ENCODE measurements at regions not wholly inside any gene's neighbourhood (a gene's known extent, or its start where the extent isn't known, plus 50 kb on each side); places are given as distances from the start of the nearest gene placed in this dataset.
A peak's percentile ranks its signal among the peaks of the same experiment; 100 is the strongest.

DNA sequence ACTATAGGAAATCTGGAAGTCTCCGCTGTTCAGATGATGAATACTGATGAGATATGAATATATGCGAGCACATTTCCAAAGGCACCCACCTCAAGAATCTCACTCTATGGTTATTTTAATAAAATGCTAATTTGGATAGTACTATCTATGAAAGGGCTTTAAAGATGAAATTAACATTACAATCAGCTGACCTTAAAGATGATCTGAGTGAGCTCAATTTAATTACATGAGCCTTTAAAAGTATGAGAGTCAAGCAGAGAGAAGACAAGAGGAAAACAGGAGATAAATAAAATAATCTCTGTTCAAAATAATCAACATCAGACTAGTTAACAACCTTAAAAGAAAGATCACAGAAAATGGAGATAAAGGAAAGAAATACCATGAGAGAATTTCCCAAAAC, 474.1 kb upstream of the TUSC1 start:
- POLR2A ChIA-PET (ENCODE audit: partially characterized antibody), result no interaction called here
- WGBS, 2 experiments (ENCODE audit: extremely low coverage in 1 of 2, insufficient coverage in 1 of 2, insufficient read length in 1 of 2, insufficient replicate concordance in 2 of 2, low coverage in 1 of 2, low lambda C conversion rate in 2 of 2, missing lambda C conversion rate in 1 of 2), result 33% methylated on average over 2 of the region's 2 CpGs; no CpG with 5 or more reads in 1 of the 2 experiments
- CTCF ChIA-PET (ENCODE audit: partially characterized antibody), result no interaction called here
- TF ChIP-seq, protein P1, sequence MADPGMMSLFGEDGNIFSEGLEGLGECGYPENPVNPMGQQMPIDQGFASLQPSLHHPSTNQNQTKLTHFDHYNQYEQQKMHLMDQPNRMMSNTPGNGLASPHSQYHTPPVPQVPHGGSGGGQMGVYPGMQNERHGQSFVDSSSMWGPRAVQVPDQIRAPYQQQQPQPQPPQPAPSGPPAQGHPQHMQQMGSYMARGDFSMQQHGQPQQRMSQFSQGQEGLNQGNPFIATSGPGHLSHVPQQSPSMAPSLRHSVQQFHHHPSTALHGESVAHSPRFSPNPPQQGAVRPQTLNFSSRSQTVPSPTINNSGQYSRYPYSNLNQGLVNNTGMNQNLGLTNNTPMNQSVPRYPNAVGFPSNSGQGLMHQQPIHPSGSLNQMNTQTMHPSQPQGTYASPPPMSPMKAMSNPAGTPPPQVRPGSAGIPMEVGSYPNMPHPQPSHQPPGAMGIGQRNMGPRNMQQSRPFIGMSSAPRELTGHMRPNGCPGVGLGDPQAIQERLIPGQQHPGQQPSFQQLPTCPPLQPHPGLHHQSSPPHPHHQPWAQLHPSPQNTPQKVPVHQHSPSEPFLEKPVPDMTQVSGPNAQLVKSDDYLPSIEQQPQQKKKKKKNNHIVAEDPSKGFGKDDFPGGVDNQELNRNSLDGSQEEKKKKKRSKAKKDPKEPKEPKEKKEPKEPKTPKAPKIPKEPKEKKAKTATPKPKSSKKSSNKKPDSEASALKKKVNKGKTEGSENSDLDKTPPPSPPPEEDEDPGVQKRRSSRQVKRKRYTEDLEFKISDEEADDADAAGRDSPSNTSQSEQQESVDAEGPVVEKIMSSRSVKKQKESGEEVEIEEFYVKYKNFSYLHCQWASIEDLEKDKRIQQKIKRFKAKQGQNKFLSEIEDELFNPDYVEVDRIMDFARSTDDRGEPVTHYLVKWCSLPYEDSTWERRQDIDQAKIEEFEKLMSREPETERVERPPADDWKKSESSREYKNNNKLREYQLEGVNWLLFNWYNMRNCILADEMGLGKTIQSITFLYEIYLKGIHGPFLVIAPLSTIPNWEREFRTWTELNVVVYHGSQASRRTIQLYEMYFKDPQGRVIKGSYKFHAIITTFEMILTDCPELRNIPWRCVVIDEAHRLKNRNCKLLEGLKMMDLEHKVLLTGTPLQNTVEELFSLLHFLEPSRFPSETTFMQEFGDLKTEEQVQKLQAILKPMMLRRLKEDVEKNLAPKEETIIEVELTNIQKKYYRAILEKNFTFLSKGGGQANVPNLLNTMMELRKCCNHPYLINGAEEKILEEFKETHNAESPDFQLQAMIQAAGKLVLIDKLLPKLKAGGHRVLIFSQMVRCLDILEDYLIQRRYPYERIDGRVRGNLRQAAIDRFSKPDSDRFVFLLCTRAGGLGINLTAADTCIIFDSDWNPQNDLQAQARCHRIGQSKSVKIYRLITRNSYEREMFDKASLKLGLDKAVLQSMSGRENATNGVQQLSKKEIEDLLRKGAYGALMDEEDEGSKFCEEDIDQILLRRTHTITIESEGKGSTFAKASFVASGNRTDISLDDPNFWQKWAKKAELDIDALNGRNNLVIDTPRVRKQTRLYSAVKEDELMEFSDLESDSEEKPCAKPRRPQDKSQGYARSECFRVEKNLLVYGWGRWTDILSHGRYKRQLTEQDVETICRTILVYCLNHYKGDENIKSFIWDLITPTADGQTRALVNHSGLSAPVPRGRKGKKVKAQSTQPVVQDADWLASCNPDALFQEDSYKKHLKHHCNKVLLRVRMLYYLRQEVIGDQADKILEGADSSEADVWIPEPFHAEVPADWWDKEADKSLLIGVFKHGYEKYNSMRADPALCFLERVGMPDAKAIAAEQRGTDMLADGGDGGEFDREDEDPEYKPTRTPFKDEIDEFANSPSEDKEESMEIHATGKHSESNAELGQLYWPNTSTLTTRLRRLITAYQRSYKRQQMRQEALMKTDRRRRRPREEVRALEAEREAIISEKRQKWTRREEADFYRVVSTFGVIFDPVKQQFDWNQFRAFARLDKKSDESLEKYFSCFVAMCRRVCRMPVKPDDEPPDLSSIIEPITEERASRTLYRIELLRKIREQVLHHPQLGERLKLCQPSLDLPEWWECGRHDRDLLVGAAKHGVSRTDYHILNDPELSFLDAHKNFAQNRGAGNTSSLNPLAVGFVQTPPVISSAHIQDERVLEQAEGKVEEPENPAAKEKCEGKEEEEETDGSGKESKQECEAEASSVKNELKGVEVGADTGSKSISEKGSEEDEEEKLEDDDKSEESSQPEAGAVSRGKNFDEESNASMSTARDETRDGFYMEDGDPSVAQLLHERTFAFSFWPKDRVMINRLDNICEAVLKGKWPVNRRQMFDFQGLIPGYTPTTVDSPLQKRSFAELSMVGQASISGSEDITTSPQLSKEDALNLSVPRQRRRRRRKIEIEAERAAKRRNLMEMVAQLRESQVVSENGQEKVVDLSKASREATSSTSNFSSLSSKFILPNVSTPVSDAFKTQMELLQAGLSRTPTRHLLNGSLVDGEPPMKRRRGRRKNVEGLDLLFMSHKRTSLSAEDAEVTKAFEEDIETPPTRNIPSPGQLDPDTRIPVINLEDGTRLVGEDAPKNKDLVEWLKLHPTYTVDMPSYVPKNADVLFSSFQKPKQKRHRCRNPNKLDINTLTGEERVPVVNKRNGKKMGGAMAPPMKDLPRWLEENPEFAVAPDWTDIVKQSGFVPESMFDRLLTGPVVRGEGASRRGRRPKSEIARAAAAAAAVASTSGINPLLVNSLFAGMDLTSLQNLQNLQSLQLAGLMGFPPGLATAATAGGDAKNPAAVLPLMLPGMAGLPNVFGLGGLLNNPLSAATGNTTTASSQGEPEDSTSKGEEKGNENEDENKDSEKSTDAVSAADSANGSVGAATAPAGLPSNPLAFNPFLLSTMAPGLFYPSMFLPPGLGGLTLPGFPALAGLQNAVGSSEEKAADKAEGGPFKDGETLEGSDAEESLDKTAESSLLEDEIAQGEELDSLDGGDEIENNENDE (IDR thresholded peaks at IDR 0.05; ENCODE audit: insufficient replicate concordance, low read length), result no peak

More for the DNA sequence above, 474.1 kb upstream of the TUSC1 start:
- peaks cover 0 to 6% (median 0%) of the 10 kb centered on the region in 4 experiments; a peak in 1 of 7 replicates for H3K4me1 ChIP-seq (replicated peaks in 1 of 4; ENCODE audit: control insufficient read depth in 3 of 4, insufficient read depth in 4 of 4, low read length in 3 of 4)
- H4K5ac ChIP-seq (ENCODE audit: insufficient read length, low read depth, low read length), result no peak overlapping the region
- no peak overlapping the region for H3K56ac ChIP-seq (replicated peaks; ENCODE audit: insufficient read length, low read depth, low read length)
- H4K91ac ChIP-seq (replicated peaks; ENCODE audit: insufficient read length, low read length), result no peak overlapping the region
- no peaks in the 10 kb centered on the region for H3K27me3 ChIP-seq (replicated peaks in 1 of 4; ENCODE audit: control insufficient read depth in 3 of 4, extremely low read depth in 1 of 4, insufficient read depth in 3 of 4, low read length in 3 of 4)
- H2BK20ac ChIP-seq (ENCODE audit: low read length), result no peak overlapping the region
- no peaks in the 10 kb centered on the region for H3K9me3 ChIP-seq (ENCODE audit: insufficient read depth in 2 of 2, low read depth in 1 of 2, low read length in 1 of 2)
- no peaks in the 10 kb centered on the region for H3K23me2 ChIP-seq (ENCODE audit: low read depth, low read length)
- peak overlapping the region in 1 of 2 experiments; percentile 22; a peak in 1 of 4 replicates for H3K4me2 ChIP-seq (ENCODE audit: insufficient read depth in 1 of 2, low read depth in 2 of 2, low read length in 2 of 2)
- no peak overlapping the region for H4K8ac ChIP-seq (ENCODE audit: extremely low read depth, insufficient read depth, low read length)
- no peak overlapping the region for H3K9ac ChIP-seq (replicated peaks in 1 of 4; ENCODE audit: extremely low read depth in 1 of 4, low read depth in 3 of 4, low read length in 3 of 4)
- H2AK5ac ChIP-seq (ENCODE audit: low read depth, low read length), result no peak overlapping the region
- no peaks in the 10 kb centered on the region for H3K79me2 ChIP-seq (ENCODE audit: control insufficient read depth in 1 of 2, insufficient read depth in 2 of 2, low read length in 2 of 2)
- H3K36me3 ChIP-seq (ENCODE audit: control insufficient read depth in 2 of 4, insufficient read depth in 4 of 4, low read length in 3 of 4), result no peaks in the 10 kb centered on the region
- H2AFZ ChIP-seq (ENCODE audit: low read length), result no peak overlapping the region
- no peak overlapping the region for H2BK12ac ChIP-seq (ENCODE audit: low read depth, low read length)
- no peak overlapping the region for H3K14ac ChIP-seq (ENCODE audit: insufficient read length)
- H3K4me3 ChIP-seq (ENCODE audit: extremely low read depth in 1 of 4, insufficient read depth in 2 of 4, low read depth in 3 of 4, low read length in 4 of 4), result peak overlapping the region in 1 of 4 experiments; percentile 26; a peak in 1 of 8 replicates
- FAIRE-seq (no peak), DNase-seq (ENCODE audit: low read depth in 1 of 2, low spot score in 2 of 2) (no peak)
- H3K23ac ChIP-seq (ENCODE audit: insufficient read length), result no peak overlapping the region
- no peak overlapping the region for H2BK15ac ChIP-seq (ENCODE audit: low read length)
- H3K79me1 ChIP-seq (ENCODE audit: low read depth, low read length), result no peaks in the 10 kb centered on the region
- no peak overlapping the region for H2BK120ac ChIP-seq (replicated peaks; ENCODE audit: low read depth, low read length)
- no peak overlapping the region for H3K4ac ChIP-seq (replicated peaks; ENCODE audit: insufficient read length, low read depth, low read length)
- no peak overlapping the region for H2BK5ac ChIP-seq (ENCODE audit: low read depth, low read length)
- H4K20me1 ChIP-seq (replicated peaks in 1 of 2; ENCODE audit: control insufficient read depth in 1 of 2, insufficient read depth in 2 of 2, low read length in 2 of 2), result no peaks in the 10 kb centered on the region
- no peak overlapping the region for H3K27ac ChIP-seq (ENCODE audit: low read depth, low read length)
- no peak overlapping the region for H3K18ac ChIP-seq (ENCODE audit: extremely low read depth, low read length)
